ENCODE measurements at regions not wholly inside any gene's neighbourhood (a gene's known extent, or its start where the extent isn't known, plus 50 kb on each side); places are given as distances from the start of the nearest gene placed in this dataset.
A peak's percentile ranks its signal among the peaks of the same experiment; 100 is the strongest.

DNA sequence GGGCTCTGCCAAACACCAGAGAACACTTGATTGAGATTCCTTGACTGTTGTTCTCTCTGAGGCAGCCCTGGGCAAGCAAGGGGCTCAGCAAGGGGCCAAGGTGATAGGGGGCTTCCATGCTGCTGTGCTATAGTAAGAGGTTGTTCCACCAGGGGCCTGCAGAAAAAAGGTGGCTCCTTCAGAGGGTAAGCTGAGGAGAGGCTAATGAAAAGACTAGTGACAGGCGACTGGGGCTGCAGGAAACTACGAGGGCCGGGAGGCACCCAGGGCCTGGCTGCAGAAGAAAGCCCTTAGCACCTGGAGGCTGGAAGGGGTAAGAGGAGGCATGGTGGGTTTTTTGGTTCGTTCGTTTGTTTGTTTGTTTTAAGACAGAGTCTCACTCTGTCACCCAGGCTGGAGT lies 88.0 kb upstream of the CTNNA1 start:
- DNase-seq (ENCODE audit: low spot score), result no peak

DNA sequence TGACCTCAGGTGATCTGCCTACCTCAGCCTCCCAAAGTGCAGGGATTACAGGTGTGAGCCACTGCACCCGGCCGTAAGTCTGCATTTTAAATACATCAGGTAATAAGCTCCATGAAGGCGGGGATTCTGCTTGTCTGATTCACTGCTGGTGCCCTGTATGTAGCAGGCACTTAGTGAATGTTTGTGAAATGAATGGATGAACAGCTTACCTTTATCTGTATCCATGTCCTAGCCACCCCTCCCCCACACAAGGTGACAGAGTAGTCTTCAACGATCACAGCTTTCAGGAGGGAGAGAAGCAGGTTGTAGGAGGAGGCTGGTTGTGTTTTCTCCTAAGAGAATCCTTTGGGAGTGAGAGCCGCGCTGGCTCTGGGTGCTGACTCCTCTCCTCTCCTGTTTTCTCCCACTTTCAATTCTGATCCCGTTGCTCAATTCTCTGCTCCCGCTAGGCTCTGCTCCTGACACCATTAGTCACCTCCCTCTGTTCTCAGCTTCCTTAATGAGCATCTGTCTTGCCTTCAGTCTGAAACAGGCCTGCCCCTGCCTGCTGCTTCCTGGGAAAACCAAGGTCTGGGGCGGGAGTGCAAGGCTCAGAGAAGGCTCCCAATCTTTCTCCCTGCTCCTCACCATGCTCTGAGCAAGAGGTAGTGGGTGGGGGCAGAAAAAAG lies 88.8 kb upstream of the CTNNA1 start:
- peak; percentile 74 for DNase-seq (ENCODE audit: low spot score)

DNA sequence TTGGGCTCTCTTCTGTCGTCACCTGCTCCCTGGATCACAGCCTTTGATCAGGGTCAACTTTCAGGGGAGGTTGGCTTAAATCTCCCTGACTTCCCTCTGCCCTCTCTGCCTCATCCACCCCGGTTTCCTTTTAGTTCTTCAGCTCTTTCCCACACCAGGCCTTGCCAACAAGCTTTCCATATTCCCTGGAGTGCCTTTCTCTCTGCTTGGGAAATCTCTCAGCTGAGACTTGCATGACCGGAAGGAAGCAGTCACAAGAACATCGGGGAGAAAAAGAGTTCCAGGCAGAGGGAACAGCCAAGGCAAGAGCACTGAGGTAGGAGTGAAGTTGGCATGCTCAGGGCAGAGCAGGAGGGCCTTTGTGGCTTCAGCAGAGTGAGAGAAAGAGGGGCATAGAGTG lies 88.4 kb upstream of the HSPA9 start:
- no peak for DNase-seq (ENCODE audit: low spot score)

DNA sequence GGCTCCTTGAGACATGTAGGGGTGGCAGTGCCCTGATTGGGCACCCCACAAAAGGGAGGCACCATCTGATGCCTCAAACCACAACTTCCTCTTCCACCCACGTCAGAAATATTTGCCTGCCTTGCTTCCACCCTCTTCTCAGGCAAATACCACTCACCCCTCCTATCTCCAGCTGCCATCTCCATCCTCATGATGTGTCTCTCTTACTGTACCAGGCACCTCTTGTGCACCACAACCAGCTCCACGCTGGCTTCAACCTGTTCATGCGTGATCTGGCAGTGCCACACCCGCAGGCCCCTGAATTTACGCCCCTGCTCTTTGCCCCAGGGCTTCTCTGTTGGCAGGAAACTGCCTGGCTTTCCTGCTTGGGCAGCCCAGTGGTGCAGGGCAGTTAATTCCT lies 87.8 kb upstream of the HSPA9 start:
- DNase-seq (ENCODE audit: low spot score), result peak; percentile 77

DNA sequence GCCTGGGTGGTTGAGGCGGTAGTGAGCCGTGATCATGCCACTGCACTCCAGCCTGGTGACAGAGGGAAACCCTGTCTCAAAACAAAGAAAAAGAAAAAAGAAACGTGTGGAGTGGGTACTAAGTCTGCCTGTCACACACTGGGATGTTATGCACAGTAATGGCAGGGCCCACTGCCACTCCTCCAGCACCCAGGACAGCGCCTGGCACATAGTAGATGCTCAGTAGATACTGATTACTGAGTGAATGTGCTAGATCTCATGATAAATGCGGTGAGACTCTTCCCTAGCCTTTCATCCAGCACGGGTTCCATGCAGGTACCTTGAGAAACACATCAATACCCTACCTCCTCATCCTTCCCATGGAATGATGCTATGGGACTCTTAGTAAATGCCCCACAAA lies 87.4 kb upstream of the HSPA9 start:
- DNase-seq (ENCODE audit: low spot score), result no peak

DNA sequence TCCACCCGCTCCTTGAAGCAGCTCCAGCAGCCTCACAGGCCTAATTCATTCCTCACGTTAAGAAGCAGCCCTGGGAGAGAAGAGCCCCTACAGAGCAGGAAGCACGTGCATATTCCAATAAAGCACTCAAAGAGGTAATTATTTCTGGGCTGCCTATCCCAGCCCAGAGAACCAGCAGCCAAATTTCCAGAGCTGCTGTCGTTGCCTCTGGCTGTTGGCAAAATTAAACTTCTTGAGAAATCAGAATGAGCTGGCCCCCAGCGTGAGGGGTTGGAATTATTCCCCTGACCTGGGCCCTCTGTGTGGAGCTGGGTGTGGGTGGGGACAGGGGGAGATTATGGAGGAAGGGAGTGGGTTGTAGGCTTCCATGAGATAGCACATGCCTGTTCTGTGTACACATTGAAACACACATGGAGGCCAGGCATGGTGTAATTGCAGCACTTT lies 86.8 kb upstream of the HSPA9 start:
- no peak for DNase-seq (ENCODE audit: low spot score)

DNA sequence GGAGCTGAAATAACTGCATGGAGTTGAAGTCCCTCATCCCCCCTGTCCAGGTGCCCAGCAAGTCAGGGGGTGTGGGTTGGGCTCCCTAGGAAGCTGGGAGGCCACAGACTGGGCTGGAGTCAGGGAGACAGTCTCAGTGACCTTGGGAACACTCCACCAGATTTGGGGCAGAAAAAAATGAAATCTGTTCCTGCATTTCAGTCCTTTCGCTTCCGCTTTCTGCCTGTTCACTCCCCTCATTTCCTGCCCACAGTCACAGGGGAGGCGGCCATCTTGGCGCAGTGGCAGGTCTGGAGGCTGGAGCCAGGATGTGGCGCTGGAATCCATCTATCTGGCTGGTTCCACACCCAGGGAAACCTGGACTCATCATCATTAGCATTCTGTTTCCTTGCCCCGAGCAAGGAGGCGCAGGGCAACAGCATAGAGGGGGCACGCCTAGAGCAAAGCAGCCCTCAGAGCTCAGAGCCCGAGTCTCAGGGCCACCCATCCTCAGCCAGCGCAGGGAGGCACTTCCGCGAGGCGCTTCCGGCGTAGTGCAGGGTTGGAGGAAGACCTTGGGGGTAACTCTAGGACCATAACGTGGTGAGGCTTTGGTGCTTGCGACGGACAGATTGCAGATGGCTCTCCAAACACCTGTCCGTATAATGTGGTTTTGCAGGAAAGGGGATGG lies 86.2 kb upstream of the HSPA9 start:
- DNase-seq (ENCODE audit: low spot score), result no peak

DNA sequence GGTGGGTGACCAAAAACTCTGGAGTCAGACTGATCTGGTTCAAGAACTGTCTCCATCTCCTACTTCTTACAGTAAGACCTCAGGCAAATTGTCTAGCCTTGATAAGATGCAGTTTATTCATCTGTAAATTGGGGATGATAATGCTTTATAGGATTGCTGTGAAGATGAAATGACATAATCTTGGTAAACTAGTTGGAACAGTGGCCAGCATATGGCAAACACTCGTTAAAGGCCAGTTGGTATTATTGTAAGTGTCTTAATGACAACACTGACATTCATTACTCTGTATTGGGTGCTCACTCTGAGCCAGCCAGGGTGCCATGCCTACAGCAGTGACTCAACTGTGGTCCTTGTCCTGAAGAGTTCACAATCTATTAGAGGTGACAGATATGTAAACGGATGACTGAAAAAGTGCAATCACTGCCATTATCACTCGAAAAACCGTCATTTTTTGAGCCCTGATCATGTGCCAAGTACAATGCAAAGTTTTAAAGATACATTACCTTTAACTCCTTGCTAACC lies 84.9 kb upstream of the HSPA9 start:
- no peak for DNase-seq (ENCODE audit: low spot score)

DNA sequence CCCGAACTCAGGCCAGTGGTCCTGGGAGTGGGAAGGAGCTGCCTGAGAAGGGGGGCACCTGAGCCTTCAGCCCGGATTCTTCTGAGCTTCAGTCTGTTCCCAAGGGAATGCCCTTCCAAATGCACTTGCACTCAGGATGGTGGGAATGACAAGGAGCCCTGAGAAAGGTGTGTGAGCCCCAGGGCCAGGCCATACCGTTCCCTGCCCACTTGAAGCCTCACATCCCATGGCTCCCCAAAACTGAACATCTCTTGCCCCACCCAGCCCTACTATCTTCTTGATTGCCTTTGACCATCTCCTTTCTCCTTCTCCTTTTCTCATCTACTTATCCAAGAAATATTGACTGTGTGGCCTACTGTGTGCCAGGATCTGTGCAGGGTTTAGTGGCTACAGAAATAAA lies 84.4 kb upstream of the HSPA9 start:
- no peak for DNase-seq (ENCODE audit: low spot score)

DNA sequence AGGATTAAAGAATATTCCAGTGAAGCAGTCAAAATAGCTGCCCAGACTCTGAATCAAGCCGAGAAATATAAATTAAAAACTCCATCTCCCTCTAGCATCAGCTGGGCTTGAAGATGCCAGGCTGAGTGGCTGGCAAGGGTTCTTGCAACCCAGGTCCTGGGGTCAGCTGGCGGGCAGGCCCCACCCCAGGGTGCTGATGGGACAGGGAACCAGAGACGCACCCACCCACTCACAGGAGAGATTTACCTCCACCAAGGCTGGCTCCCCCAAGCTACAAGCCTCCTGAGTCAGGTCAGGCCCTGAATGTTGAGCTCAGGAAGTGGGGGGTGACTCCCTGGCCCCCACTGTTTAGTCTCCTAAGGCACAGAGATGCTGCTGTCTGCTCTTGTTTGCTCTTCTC lies 83.9 kb upstream of the HSPA9 start:
- DNase-seq (ENCODE audit: low spot score), result no peak

DNA sequence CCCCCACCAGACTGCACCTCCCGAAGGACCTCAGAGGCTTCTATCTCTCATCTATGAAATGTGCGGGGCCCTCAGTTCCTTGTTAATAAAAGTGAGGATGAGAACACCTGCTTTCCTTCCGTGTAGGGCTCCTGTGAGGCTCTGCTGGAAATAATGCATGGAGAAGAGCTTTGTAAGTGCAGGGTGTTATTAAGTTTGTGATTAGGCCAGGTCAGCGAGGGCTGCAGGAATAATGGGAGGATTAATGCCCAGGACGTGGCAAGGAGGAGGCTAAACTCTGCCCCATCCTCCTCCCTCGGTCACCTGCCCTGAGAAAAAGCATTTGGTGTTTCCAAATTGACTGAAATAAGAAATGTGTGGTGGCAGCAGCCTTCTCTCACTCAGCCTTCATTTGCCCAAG lies 83.5 kb upstream of the HSPA9 start:
- no peak for DNase-seq (ENCODE audit: low spot score)

DNA sequence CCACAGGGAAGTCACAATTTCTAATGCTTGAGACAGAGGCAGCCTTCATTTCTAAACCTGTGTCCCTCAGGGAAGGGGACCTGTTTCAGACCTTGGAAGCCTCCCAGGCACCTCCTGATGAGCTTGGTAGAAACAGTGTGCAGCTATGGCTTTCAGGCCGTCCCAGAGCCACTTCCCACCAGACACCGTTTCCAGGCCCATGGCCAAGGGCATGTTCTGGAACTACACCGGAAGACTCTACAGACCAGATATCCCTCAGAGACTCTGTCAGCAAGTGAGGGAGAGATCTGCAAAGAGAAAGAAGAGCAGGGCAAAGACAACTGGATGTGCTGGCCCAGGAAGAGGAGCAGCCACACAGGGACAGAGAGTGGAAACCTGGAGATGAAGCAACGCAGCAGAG lies 82.2 kb upstream of the HSPA9 start:
- DNase-seq (ENCODE audit: low spot score), result no peak

DNA sequence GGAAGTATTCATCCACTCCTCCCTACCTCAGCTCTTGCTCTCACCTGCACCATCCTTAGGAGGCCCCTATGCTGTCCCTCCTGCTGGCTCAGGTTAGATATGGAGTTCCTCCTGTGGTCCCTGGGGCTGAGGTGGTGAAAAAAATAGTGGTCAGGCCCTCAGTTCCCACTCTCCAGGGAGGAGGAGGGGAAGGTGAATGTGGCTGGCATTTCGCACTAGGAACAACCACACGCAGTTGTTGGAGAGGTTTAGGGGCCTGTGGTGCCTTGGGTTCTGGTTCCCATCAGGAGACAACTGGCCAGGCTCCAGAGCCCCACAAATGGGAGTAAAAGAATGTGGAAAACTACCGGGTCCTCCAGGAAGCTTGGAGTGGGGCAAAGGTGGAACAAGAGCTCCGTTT lies 81.7 kb upstream of the HSPA9 start:
- DNase-seq (ENCODE audit: low spot score), result no peak

DNA sequence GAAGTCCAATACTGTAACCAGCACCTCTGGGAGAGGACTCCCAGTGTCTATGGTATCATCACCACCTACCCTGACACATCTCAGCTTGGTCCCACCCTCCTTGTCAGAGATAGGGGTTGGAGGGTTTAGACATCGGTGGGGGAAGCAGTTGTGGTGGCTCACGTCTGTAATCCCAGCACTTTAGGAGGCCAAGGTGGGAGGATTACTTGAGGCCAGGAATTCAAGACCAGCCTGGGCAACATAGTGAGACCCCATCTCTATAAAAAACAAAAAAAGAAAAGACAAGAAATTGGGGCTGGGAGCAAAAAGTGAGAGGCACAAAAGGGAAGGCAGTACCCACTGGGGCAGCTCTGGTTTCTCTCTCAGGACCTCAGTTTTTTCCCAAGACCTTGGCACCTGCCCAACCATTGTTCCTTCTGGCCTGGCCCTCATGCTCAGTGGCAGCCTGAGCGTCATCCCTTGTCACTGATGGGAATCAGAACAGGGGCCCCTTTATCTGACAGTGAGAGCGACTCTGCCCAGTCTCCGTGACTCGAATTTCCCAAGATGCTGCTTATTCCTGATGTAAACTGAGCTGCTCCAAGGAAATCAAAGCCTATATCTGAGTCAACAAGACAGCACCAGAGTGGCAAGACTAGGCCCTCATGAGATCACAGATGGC lies 80.5 kb upstream of the HSPA9 start:
- peak; percentile 78 for DNase-seq (ENCODE audit: low spot score)

DNA sequence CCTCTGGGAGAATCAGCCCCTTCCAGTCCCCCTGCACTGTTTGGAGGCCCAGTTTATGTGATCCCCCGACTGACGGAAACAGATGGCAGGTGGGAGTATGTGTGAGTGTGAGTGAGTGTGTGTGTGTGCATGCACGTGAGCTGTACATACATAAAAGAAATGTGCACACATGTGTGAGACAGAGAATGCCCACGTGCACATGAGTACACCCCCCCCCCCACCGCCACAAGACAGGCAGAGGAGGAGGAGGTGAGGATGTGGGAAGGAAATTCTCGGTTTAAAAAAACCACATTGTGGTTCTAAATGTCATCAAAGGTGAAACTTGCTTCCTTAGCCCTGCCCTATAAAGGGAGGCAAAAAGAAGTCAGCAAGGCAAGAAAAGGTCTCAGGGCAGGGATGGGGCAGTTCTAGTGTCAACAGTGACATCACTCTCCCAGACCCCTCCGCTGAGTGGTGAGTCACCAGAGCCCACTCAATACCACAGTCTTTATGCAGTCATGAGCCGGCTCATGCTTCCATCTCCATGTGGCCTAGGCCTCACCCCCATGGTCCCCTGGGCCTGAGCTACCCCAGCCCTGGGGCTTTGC lies 79.2 kb upstream of the HSPA9 start:
- peak; percentile 95 for DNase-seq (ENCODE audit: low spot score)

DNA sequence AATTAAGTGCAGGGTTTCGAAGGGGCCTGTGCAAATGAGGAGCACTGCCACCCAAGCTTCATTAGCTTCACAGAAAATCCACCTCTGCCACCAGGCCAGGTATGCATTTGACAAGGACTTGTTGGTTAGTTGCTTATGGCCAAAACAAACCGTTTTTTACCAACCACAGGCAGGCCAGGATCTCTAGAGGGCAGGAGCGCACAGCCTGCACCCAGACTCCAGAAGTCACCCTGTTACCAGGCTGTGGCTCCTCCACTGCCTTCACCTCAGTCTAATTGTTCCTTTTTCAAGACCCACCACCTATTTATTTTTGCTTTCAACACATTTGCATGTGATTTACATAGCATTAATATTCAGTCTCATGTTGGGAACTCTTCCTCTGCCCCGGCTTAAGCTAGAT lies 78.3 kb upstream of the HSPA9 start:
- peak; percentile 78 for DNase-seq (ENCODE audit: low spot score)

DNA sequence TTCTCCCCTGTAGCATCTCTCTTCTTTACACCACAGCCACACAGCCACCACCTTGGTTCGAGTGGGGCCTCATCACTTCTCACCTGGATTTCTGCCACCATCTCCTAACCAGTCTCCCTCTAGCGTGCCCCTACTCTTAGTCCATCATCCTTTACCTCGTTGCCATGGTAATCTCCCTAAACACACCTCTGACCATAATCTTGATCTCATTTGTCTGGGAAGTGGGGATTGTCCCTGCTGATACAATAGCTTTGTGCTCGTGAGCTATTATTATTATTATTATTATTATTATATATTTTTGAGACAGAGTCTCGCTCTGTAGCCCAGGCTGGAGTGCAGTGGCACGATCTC lies 76.5 kb upstream of the HSPA9 start:
- no peak for DNase-seq (ENCODE audit: low spot score)

DNA sequence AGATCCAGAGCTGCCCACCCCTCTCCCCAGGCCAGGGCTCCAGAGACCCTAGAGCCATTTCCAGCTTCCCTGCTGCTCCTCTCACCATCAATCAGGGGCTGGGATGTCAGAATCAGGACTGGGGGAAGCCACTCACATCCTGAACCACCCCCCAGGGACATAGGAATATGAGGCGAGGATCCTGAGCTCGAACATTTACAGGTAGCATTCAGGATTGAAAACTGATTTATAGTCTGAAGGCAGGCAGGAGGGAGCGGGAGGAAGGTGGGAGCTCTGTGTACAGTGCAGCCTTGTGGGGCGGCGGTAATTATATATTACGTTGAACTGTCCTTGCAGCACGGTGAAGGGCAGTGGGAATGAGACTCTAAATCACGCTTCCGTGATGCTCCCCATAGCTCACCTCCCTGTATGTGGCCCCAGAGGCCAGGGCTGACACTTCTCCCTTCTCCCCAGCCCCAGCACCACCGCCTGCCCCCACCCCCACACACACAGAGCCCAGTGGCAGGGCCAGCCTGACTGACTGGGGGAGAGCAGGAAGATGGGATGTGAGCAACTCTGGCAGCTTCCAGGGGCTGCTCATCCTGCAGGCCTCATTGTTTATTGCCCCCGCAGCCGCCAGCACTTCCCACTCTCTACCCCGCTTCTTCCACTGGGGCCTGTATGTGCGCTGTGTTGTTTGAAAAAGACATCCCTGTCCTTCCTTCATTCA lies 76.0 kb upstream of the HSPA9 start:
- no peak for DNase-seq (ENCODE audit: low spot score)

DNA sequence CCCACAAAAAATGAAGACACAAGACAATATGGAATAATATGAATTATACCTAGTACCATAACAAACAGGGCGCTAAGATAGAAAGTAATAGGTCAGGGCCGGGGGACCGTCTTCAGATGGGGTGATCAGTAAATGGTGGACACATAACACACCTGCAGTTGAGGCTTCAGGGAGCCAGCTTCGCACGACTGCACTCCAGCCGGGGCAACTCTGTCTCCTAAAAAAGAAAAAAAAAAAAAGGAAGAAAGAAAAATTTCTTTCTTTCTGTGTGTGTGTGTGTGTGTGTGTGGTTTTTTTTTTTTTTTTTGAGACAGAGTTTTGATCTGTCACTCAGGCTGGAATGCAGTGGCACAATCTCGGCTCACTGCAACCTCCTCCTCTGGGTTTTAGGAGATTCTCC lies 75.0 kb upstream of the HSPA9 start:
- no peak for DNase-seq (ENCODE audit: low spot score)

DNA sequence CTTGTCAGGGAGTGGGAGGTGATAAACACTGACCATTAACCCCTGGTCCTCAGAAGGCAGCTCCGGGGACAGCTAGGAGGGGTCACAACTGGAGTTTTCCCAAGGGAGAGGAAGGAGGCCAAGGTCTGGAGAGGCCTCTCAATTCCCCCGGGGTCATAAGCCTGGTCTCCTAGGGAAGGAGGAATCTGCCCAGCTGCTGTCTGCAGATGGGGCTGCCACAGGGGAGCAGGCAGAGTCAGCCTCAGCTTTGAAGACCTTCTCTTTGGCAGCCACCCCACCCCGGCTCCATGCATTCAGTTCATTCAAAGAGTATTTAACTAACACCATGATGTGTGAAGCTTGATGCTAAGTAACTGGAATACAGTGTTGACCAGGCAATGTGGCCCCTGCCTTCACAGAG lies 74.6 kb upstream of the HSPA9 start:
- DNase-seq (ENCODE audit: low spot score), result no peak

DNA sequence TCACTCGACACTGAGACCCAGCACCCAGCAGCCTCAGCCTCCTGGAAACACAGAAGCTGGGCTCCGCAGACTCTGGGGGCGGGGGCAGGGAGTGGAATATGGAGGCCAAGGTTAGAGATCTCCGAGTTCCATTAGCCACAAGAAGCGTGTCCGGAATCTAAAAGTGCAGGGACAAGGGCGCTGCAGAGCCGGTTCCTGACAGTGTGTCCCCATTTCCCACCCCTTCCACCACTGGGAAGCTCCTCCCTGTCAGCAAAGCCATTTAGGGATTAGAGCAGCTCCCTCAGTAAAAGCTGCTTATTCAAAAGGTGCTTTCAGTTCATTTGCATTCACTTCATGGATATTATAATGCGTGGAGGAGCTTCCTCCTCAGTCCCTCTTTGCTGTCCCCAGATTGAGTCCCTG lies 74.1 kb upstream of the HSPA9 start:
- no peak for DNase-seq (ENCODE audit: low spot score)

DNA sequence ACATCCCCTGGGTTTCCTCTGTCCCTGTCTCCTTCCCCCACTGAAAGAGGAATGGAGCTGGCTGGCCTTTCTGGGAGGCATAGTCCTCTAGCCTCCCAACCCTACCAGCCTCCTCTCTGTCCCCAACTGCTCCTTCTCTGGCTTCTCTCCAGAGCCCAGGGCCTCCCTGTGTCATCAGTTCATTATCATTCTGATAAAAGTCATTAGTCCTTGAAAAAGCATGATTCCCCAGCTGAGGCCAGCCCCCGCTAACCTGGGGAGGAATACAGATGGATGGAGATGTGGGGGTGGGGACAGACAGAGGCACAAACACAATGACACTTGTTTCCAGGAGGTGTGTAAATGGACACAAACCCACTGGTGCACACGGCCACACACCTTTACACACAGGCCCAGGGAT lies 73.6 kb upstream of the HSPA9 start:
- no peak for DNase-seq (ENCODE audit: low spot score)

All from SW480 (cell line).